Activated CD4-positive, alpha-beta T cell treated with anti-CD3 and anti-CD28 coated beads for 24 hours (primary cell): ENCODE measurements at regions not wholly inside any gene's neighbourhood (a gene's known extent, or its start where the extent isn't known, plus 50 kb on each side); places are given as distances from the start of the nearest gene placed in this dataset.

Experiments used
- DNase-seq, 2 donors: peaks; one replicate each; pipeline ENCODE4 v3.0.0-alpha.2; 2020; ENCODE audit warnings: low read depth in 2 of 2

GRCh38 chr14:83421711-83422110 is 1888.1 kb upstream of the SEL1L start:
- DNase-seq = no peak

DNA sequence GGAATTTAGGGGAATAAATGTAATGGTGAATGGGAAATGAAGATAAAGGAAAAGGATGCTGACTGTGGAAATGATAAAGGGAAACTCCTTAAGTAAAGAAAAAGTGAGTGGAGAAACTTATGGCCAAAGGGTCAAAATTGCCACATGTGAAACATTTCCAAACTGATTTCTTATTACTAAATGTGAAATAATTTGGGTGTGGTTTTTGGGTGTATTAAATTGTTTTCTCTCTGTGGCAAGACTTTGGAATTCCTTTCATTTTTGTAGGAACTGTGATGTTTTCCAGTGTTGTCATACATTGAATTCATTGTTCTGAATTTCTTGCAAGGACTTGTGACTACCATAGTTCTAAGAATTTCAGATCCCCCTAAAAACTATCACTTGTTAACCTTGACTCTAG is 1891.5 kb upstream of the SEL1L start:
- no peak for DNase-seq

GRCh38 chr14:83425706-83426105 is 1892.1 kb upstream of the SEL1L start:
- no peak for DNase-seq

DNA sequence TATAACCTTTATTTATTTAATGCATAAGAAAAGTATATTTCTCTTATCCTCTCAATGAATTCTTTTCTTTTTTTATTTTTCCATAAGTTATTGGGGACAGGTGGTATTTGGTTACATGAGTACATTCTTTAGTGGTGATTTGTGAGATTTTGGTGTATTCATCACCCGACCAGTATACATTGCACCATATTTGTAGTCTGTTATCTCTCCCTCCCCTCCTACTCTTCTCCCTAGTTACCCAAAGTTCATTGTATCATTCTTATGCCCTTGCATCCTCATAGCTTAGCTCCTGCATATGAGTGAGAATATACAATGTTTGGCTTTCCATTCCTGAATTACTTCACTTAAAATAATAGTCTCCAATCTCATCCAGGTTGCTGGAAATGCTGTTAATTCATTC is 1900.0 kb upstream of the SEL1L start:
- DNase-seq = no peak

DNA sequence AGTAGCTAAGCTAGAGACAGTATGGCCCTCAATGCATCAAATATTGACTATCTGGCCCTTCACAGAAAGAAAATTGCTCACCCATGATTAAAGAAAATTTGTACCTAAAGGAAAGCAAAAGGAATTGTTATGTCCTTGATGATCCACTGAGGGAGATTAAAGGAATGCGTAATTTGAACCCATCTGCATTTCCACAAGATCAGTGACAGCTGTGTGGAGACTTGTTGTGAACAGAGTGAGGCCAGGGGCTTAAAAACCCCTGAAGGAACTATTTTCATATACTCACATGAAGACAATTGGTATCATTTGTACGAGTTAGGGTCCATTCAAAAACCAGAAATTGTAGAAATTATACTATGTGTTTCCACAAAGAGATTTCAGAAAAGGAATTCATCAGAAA is 1908.1 kb upstream of the SEL1L start:
- no peak for DNase-seq

DNA sequence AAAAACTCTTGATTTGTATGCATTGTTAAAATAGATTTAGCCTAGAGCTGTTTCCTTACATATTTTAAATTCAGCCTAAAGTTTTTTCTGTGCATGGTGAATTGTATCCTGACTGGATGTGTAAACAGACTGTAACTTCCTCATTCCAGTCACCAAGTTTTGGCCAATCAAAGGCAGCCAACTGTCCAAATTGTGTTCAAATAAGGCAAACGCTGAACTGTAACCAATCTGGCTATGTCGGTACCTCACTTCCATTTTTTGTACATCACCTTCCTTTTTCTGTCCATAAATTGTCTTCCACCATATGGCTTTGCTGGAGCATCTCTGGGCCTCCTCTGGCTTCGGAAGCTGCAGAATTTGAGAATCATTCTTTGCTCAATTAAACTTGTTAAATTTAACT is 1921.9 kb upstream of the SEL1L start:
- DNase-seq = no peak

- DNase-seq = no peak
Observed at GRCh38 chr14:83461521-83461920, 1927.9 kb upstream of the SEL1L start.

- no peak for DNase-seq
Observed at GRCh38 chr14:83462759-83463158, 1929.1 kb upstream of the SEL1L start.

- no peak for DNase-seq
Observed at GRCh38 chr14:83463500-83464098, 1929.9 kb upstream of the SEL1L start.

DNA sequence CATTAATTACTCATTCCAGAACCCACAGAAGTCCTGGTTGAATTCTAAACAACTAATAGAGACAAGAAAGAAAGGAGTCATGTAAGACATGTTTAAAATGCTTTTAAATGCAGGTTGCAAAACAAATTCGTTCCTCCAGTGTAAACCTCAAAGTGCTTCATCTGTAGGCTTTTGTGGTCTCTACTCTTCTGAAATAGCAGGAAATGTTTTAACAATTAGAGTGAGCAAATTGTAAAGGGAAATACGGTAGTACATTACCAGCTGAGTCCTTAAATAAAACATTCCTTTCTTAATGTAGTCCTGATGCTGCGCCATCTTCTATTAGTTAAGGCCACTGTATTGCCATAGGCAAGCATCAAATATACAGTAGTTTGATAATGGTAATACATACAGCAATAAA is 1934.2 kb upstream of the SEL1L start:
- no peak for DNase-seq

DNA sequence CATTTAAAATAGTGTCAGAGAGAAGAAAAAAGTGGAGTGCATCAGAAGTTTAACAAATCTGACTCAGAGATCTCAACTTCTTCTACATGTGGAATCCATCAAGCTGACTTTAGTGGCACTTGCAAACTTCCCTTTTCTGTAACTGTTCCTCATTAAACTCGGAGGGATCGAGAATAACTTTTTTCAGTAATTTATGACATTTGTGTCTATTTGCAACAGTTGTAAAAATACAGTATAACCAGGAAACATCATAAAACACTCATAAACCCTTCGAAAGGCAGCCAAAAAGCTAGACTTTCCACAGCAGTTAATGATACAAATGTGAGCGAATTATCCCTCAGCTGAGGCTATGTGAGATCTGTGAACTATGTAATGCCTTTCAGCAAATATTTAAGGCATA is 1936.8 kb upstream of the SEL1L start:
- no peak for DNase-seq

GRCh38 chr14:83470959-83471695 is 1937.5 kb upstream of the SEL1L start:
- no peak for DNase-seq

DNA sequence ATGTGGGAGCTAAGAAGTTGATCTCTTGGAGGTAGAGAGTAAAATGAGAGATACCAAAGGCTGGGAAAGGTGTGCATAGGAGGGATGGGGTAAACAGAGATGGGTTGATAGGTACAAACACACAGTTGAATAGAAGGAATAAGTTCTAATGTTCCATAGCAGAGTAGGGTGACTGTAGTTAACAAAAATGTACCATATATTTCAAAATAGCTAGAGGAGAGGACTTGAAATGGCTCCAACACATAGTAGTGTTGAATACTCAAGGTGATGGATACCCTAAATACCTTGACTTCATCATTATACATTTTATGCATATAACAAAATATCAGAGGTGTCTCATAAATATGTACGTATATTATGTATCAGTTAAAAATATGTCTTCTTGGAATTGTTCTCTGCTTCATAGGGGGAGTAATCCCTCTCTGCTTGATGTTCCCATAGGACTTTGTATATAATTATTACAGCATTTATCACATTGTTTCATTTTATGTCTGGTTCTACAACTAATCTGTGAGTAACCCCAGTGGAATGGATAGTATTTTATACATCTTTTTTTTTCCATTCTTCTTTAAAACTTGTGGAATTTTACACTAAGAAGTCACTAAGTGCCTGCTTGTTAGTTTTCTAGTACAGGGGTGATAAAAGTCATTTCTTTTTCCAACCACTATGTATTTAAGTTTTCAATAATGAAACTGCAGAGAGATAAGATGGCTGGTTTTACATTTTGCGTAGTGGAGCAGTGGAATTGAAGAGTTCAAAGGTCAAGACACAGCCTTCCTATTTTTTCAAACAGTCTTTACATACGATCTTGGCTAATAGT is 1940.0 kb upstream of the SEL1L start:
- no peak for DNase-seq

GRCh38 chr14:83478741-83479140 is 1945.1 kb upstream of the SEL1L start:
- no peak for DNase-seq

GRCh38 chr14:83483063-83483462 is 1949.4 kb upstream of the SEL1L start:
- DNase-seq = no peak

- no peak for DNase-seq
Observed at GRCh38 chr14:83485591-83485990, 1951.9 kb upstream of the SEL1L start.

DNA sequence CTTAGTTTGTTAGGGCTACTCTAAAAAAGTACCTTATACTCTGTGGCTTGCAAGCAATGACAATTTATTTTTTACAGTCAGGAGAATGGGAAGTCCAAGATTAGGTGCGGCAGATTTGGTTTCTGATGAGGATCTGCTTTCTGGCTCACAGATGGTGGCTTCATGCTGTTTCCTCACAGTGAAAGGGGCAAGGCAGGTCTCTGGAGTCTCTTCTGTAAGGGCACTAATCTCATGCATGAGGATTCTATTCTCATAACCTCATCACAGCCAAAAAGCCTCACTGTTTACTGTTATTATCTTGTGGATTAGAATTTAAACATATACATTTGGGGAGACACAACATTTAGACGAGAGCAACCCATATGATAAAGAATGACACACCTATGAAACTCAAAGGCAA is 1957.4 kb upstream of the SEL1L start:
- no peak for DNase-seq

DNA sequence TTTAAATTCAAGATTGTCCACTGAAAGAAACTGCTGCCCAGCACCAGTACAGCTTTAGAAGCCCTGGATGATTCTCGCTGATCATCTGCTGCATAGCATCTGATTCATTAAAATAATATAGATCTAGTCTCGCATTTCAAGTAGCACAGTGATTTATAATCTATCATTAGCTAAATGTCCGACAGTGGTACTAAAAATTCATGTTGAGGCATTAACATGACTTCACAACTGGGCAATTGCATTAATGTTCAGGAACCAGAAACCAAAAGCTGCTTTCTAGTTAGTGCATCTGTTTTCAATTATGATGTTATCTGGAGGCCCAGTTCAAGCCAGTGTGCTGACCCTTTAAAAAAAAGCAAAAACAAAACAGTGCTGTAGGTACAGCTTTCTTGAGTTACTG is 1987.2 kb upstream of the SEL1L start:
- no peak for DNase-seq

GRCh38 chr14:83529531-83529930 is 1995.9 kb upstream of the SEL1L start:
- no peak for DNase-seq

- no peak for DNase-seq
Observed at GRCh38 chr14:83533734-83534133, 1996.2 kb upstream of the FLRT2 start.

- DNase-seq = no peak
Observed at GRCh38 chr14:83534995-83535394, 1994.9 kb upstream of the FLRT2 start.

DNA sequence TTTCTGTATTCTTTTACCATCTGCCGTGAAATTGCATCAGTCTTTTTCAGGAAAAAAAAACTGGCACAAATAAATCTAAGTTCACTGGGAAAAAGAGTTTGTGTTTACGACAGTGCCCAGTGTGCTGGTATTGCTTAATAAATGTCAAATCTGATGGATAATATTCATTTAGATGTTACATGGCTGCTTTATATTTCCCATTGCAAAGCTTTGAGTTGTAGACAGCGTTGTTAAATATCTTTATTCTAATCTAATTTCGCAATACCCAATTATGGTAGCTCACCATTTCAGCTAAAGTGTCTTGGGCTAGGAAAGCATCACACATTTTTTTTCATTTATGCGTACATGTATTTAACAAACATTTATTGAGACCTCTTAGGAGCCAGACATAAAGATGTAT is 1994.5 kb upstream of the FLRT2 start:
- DNase-seq = no peak

DNA sequence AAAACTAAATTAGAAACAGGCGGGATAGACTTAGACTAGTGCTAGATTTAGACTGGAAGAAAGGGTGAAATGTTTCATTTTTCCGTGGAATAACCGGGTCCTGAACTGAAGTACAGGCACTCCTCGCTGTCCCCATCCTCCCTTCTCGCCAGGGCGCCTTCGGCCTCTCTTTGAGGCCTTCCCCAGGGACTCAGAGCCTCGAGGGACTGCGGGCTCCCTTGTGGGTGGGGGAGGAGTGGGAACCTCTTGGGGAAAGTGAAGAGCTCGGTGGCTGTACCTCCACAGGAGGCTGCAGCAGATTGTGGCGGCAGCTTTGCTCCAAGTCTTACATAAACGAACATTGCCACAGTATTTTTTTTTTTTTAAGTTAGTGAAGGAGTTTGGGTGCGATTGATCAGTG is 1988.8 kb upstream of the FLRT2 start:
- no peak for DNase-seq
